ENCODE measurements at regions not wholly inside any gene's neighbourhood (a gene's known extent, or its start where the extent isn't known, plus 50 kb on each side); places are given as distances from the start of the nearest gene placed in this dataset.
"Not testable (repeated sequence)": the region's sequence is repeated elsewhere in the genome, so short reads cannot be mapped to it uniquely, and the experiment has no call there.

DNA sequence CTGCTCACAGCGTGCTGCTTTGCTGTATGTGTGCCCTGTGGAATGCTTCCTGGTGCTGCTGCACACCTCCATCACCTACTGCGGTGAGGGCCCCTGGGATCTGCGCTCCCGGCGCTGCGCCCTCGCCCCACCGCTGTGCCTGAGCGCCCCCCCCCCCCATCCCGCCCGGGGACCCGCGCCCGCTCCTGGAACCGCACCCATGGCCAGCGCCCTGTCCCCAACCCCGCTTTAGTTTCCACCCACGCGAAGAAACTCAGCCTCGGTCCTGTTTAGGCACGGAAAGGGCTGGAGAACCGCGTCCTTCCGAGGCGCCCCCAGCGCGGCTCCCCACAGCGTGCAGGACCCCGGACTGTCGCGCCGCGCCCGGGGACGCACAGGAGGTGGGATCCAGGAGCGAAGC is 265.5 kb downstream of the POTEB3 start:
- H3K27ac Mint-ChIP-seq; DNase-seq; H3K9me3 Mint-ChIP-seq; H3K36me3 Mint-ChIP-seq (ENCODE audit: low read depth); POLR2A ChIA-PET; CTCF ChIA-PET; H3K27me3 Mint-ChIP-seq; H3K4me3 Mint-ChIP-seq; H3K4me1 Mint-ChIP-seq: not testable (repeated sequence)

DNA sequence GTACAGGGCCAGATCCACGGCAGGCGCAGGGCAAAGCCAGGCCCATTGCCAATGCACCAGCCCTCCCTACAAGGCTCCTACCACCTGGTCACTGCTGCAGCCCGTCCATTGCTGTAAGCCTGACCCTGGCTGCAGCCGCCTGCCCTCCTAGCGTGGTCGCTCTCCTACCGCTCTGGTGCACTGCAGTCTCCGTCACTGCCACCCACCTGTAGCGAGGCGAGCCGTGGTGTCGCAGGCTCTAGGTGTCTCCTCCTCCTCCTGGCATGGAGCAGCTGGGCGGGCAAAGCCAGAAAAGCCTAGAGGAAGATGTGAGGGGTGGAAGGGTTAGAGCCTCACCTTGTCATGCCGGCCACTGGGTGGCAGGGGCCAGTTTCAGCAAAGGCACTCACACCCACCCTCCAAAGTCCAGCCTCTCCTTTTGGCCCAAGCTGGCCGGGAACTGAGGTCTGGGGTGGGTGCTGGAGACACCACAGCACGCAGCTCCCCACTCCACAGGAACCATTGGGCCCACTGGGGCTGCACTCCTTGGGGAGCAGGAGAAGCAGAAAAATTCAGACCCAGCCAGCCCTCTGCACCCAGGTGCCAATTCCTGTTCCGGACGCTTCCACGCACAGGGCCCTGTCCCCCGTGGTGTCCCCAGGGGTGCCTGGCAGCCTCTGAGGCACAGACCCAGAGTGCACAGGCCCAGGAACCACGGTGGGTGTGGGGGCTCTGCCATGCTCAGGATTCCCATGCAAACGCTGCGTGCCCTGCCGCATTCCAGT is 285.3 kb upstream of the POTEB2 start:
- POLR2A ChIA-PET; CTCF ChIA-PET; H3K4me3 Mint-ChIP-seq; H3K4me1 Mint-ChIP-seq; H3K36me3 Mint-ChIP-seq (ENCODE audit: low read depth); DNase-seq; H3K27me3 Mint-ChIP-seq; H3K27ac Mint-ChIP-seq; H3K9me3 Mint-ChIP-seq: not testable (repeated sequence)

DNA sequence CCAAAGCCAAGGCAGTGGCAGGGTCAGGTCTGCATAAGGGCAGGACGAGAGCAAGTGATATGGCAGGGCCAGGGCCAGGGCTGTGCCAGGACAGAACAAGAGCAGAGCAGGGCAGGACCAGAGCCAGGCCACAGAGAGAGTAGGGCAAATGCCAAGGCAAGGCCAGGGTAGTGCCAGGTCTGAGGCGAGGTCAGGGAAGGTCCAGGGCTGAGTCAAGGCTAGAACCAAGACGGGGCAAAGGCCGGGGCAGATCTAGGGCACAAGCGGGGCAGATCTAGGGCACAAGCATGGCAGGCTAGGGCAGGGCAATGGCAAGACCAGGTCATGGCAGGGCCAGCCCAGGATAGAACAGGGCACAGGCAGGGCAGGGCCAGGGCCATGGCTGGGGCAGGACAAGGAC is 282.0 kb upstream of the POTEB2 start:
- DNase-seq; POLR2A ChIA-PET; H3K27me3 Mint-ChIP-seq; H3K36me3 Mint-ChIP-seq (ENCODE audit: low read depth); H3K4me1 Mint-ChIP-seq; CTCF ChIA-PET; H3K27ac Mint-ChIP-seq; H3K9me3 Mint-ChIP-seq; H3K4me3 Mint-ChIP-seq: not testable (repeated sequence)

DNA sequence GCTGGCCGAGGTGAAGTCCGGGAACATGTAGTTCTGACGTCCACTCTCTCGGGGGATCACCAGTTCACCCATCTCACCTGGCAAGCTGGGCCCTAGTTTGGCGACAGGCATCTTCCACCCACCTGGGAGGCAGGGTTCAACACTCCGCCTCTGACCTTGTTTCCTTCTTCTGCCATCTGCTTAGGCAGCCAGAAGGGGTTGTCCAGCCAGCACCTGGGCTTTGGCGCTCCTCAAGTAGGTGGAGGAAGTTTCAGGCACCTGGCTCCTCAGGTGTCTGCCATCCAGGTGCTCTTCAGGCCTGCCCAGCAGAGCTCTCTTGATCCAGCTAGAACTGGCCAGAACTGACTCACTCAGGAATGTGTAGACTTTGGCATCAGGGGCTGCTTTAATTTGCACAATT is 267.8 kb upstream of the POTEB2 start:
- H3K27ac Mint-ChIP-seq; H3K9me3 Mint-ChIP-seq; H3K4me1 Mint-ChIP-seq; H3K4me3 Mint-ChIP-seq; POLR2A ChIA-PET; CTCF ChIA-PET; H3K36me3 Mint-ChIP-seq (ENCODE audit: low read depth); H3K27me3 Mint-ChIP-seq; DNase-seq: not testable (repeated sequence)

DNA sequence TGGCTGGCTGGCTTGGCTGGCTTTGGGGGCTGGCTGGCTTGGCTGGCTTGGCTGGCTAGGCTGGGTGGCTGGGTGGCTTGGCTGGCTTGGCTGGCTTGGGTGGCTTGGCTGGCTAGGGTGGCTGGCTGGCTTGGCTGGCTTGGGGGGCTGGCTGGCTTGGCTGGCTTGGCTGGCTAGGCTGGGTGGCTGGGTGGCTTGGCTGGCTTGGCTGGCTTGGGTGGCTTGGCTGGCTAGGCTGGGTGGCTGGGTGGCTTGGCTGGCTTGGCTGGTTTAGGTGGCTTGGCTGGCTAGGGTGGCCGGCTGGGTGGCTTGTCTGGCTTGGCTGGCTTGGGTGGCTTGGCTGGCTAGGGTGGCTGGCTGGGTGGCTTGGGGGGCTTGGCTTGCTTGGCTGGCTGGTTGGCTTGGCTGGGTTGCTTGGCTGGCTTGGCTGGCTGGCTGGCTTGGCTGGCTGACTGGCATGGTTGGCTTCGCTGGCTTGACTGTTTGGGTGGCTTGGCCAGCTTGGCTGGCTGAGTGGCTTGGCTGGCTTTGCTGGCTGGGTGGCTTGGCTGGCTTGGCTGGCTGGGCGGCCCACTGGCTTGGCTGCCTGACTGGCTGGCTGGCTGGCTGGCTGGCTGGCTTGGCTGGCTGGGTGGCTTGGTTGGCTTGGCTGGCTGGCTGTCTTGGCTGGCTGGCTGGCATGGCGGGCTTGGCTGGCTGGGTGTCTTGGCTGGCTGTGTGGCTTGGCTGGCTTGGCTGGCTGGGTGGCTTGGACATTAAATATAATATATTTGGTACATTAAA is 246.3 kb upstream of the POTEB2 start:
- H3K27ac Mint-ChIP-seq; H3K36me3 Mint-ChIP-seq (ENCODE audit: low read depth); POLR2A ChIA-PET; H3K27me3 Mint-ChIP-seq; H3K4me3 Mint-ChIP-seq; H3K9me3 Mint-ChIP-seq; H3K4me1 Mint-ChIP-seq; CTCF ChIA-PET: not testable (repeated sequence)
- DNase-seq, result peak; percentile 15

DNA sequence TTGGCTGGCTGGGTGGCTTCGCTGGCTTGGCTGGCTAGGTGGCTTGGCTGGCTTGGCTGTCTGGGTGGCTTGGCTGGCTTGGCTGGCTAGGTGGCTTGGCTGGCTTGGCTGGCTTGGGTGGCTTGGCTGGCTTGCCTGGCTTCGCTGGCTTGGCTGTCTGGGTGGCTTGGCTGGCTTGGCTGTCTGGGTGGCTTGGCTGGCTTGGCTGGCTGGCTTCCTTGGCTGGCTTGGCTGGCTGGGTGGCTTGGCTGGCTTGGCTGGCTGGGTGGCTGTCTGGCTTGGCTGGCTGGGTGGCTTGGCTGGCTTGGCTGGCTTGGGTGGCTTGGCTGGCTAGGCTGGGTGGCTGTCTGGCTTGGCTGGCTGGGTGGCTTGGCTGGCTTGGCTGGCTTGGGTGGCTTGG is 245.7 kb upstream of the POTEB2 start:
- H3K4me1 Mint-ChIP-seq, H3K27ac Mint-ChIP-seq: not testable (repeated sequence)
- peak; percentile 16 for DNase-seq

DNA sequence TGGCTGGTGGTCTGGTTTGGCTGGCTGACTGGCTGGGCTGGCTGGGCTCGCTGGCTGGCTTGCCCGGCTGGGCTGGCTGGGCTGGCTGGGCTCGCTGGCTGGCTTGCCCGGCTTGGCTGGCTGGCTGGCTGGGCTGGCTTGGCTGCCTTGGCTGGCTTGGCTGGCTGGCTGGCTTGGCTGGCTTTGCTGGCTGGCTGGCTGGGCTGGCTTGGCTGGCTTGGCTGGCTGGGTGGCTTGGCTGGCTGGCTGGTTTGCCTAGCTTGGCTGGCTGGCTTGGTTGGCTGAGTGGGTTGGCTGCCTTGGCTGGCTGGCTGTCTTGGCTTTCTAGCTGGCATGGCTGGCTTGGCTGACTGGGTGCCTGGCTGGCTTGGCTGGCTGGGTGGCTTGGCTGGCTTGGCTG is 245.1 kb upstream of the POTEB2 start:
- H3K4me3 Mint-ChIP-seq; H3K4me1 Mint-ChIP-seq; H3K9me3 Mint-ChIP-seq; H3K36me3 Mint-ChIP-seq (ENCODE audit: low read depth); H3K27me3 Mint-ChIP-seq; CTCF ChIA-PET; DNase-seq; H3K27ac Mint-ChIP-seq; POLR2A ChIA-PET: not testable (repeated sequence)

More for the DNA sequence above, 245.7 kb upstream of the POTEB2 start:
- H3K36me3 Mint-ChIP-seq (ENCODE audit: low read depth); H3K27me3 Mint-ChIP-seq; H3K4me3 Mint-ChIP-seq; CTCF ChIA-PET; POLR2A ChIA-PET; H3K9me3 Mint-ChIP-seq: not testable (repeated sequence)

DNA sequence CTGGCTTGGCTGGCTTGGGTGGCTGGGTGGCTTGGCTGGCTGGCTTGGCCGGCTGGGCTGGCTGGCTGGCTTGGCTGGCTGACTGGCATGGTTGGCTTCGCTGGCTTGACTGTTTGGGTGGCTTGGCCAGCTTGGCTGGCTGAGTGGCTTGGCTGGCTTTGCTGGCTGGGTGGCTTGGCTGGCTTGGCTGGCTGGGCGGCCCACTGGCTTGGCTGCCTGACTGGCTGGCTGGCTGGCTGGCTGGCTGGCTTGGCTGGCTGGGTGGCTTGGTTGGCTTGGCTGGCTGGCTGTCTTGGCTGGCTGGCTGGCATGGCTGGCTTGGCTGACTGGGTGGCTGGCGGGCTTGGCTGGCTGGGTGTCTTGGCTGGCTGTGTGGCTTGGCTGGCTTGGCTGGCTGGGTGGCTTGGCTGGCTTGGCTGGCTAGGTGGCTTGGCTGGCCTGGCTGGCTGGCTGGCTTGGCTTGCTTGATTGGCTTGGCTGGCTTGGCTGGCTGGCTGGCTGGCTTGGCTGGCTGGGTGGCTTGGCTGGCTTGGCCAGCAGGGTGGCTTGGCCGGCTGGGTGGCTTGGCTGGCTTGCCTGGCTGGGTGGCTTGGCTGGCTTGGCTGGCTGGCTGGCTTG is 244.2 kb upstream of the POTEB2 start:
- DNase-seq, result peak; percentile 30
- H3K4me1 Mint-ChIP-seq; H3K9me3 Mint-ChIP-seq; CTCF ChIA-PET; H3K27me3 Mint-ChIP-seq; H3K27ac Mint-ChIP-seq; POLR2A ChIA-PET; H3K36me3 Mint-ChIP-seq (ENCODE audit: low read depth); H3K4me3 Mint-ChIP-seq: not testable (repeated sequence)

DNA sequence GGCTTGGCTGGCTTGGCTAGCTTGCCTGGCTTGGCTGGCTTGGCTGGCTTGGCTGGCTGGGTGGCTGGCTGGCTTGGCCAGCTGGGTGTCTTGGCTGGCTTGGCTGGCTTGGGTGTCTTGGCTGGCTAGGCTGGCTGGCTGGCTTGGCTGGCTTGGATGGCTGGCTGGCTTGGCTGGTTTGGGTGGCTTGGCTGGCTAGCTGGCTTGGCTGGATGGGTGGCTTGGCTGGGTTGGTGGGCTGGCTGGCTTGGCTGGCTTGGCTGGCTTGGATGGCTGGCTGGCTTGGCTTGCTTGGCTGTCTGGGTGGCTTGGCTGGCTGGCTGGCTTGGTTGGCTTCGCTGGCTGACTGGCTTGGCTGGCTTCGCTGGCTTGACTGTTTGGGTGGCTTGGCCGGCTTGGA is 242.3 kb upstream of the POTEB2 start:
- H3K27ac Mint-ChIP-seq; H3K27me3 Mint-ChIP-seq; CTCF ChIA-PET; POLR2A ChIA-PET; H3K4me3 Mint-ChIP-seq; H3K9me3 Mint-ChIP-seq; H3K4me1 Mint-ChIP-seq; DNase-seq; H3K36me3 Mint-ChIP-seq (ENCODE audit: low read depth): not testable (repeated sequence)

DNA sequence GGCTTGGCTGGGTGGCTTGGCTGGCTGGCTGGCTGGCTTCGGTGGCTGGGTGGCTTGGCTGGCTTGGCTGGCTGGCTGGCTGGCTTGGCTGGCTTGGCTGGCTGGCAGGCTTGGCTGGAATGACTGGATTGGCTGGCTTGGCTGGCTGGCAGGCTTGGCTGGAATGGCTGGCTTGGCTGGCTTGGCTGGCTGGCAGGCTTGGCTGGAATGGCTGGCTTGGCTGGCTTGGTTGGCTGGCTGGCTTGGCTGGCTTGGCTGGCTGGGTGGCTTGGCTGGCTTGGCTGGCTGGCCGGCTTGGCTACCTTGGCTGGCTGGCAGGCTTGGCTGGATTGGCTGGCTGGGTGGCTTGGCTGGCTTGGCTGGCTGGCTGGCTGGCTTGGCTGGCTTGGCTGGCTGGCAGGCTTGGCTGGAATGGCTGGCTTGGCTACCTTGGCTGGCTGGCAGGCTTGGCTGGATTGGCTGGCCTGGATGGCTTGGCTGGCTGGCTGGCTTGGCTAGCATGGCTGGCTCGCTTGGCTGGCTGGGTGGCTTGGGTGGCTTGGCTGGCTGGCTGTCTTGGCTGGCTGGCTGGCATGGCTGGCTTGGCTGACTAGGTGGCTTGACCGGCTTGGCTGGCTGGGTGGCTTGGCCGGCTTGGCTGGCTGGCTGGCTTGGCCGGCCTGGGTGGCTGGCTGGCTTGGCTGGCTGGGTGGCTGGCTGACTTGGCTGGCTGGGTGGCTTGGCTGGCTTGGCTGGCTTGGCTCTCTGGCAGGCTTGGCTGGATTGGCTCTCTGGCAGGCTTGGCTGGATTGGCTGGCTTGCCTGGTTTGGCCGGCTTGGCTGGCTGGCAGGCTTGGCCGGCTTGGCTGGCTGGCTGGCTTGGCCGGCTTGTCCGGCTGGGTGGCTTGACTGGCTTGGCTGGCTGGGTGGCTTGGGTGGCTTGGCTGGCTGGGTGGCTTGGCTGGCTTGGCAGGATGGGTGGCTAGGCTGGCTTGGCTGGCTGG is 241.6 kb upstream of the POTEB2 start:
- POLR2A ChIA-PET, result not testable (repeated sequence)

DNA sequence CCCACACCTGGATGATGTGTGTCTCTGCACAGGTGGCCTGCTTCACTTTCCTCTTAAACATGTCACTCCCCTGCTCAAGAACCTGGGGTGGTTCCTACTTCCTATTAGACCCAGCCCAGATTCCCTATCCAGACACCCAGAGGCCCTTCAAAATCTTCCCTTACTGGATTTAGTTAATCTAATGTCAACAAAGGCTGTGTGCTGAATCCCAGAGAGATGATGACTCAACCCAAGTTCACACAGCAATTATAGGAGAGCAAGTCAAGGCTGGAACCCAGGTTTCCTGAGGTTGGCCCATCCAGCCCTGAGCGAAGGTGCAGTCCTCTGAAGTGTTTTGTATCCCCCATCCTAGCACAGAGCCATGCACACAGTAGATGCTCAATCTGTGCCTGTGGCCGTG is 230.5 kb upstream of the POTEB2 start:
- H3K27me3 Mint-ChIP-seq; H3K27ac Mint-ChIP-seq; H3K4me1 Mint-ChIP-seq; POLR2A ChIA-PET; H3K4me3 Mint-ChIP-seq; H3K36me3 Mint-ChIP-seq (ENCODE audit: low read depth); DNase-seq; H3K9me3 Mint-ChIP-seq; CTCF ChIA-PET: not testable (repeated sequence)

More for the DNA sequence above, 241.6 kb upstream of the POTEB2 start:
- H3K27me3 Mint-ChIP-seq; CTCF ChIA-PET; H3K9me3 Mint-ChIP-seq; H3K36me3 Mint-ChIP-seq (ENCODE audit: low read depth); H3K4me1 Mint-ChIP-seq; H3K27ac Mint-ChIP-seq; H3K4me3 Mint-ChIP-seq; DNase-seq: not testable (repeated sequence)

DNA sequence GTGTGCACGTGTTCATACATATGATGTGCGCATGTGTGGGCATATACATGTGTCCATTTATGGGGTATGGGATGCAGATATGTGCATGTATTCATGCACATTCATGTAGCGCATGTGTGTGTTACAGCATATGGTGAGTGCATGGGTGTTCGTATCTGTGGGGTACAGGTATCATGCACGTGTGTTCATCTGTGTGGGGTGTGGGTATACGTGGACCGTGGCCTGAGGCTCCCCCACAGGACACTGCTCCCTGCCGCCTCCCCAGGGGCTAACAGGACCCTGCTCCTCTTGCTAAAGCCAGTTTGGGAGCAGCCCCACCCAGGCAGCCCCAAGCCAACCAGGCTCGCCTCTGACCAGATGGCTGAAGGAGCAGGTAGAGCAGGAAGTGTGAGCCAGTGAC is 213.4 kb upstream of the POTEB2 start:
- H3K4me1 Mint-ChIP-seq, H3K27me3 Mint-ChIP-seq, POLR2A ChIA-PET: not testable (repeated sequence)

DNA sequence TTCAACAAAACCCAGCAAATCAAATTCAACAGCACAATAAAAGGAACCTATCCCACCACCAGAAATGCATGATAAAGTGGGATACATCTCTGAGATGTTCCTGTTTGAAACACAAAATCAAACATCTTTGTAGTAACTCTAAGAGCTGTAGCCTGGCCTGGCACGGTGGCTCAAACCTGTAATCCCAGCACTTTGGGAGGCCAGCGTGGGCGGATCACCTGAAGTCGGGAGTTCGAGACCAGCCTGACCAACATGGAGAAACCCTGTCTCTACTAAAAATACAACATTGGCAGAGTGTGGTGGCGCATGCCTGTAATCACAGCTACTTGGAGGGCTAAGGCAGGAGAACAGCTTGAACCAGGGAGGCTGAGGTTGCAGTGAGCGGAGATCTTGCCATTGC is 202.8 kb upstream of the POTEB2 start:
- H3K27ac Mint-ChIP-seq; H3K27me3 Mint-ChIP-seq; H3K4me1 Mint-ChIP-seq; H3K9me3 Mint-ChIP-seq; H3K36me3 Mint-ChIP-seq (ENCODE audit: low read depth); H3K4me3 Mint-ChIP-seq; CTCF ChIA-PET; POLR2A ChIA-PET; DNase-seq: not testable (repeated sequence)

More for the DNA sequence above, 213.4 kb upstream of the POTEB2 start:
- H3K36me3 Mint-ChIP-seq (ENCODE audit: low read depth); H3K9me3 Mint-ChIP-seq; H3K4me3 Mint-ChIP-seq; DNase-seq; CTCF ChIA-PET; H3K27ac Mint-ChIP-seq: not testable (repeated sequence)

Data from activated CD4-positive, alpha-beta memory T cell treated with anti-CD3 and anti-CD28 coated beads, Interleukin-2, amount 10 ng/mL, durations not matched to agents 7 days and 5 days (primary cell).